SK-N-SH treated with all-trans-retinoic acid at 6 μM for 48 hours (cell line): ENCODE measurements at regions not wholly inside any gene's neighbourhood (a gene's known extent, or its start where the extent isn't known, plus 50 kb on each side); places are given as distances from the start of the nearest gene placed in this dataset.

Source experiments
- ARNTL ChIP-seq: fragments of 450-650 bp; formaldehyde crosslinking; IDR thresholded peaks from 2 replicates; pipeline ENCODE4 v1.5.0; 2020; ENCODE audit warnings: low read depth, mild to moderate bottlenecking, moderate library complexity, borderline replicate concordance
- ESRRG ChIP-seq: fragments of 250-450 bp; sonication (Bioruptor Pico); IDR thresholded peaks from 2 replicates; pipeline ENCODE4 v1.6.1; 2021; ENCODE audit warnings: mild to moderate bottlenecking
- ISL1 ChIP-seq: fragments of 250-450 bp; sonication (Bioruptor Pico); IDR thresholded peaks from 2 replicates; pipeline ENCODE4 v2.1.2; 2022; ENCODE audit warnings: mild to moderate bottlenecking, moderate library complexity
- OSR1 ChIP-seq: fragments of 250-450 bp; sonication (Bioruptor Pico); IDR thresholded peaks from 2 replicates; pipeline ENCODE4 v1.8.0; 2022; ENCODE audit warnings: moderate library complexity, mild to moderate bottlenecking, inconsistent platforms
- RARB ChIP-seq: fragments of 250-450 bp; sonication (Bioruptor Pico); IDR thresholded peaks from 2 replicates; pipeline ENCODE4 v1.8.0; 2021; ENCODE audit warnings: mild to moderate bottlenecking, moderate library complexity
- TOX ChIP-seq: fragments of 250-450 bp; sonication (Bioruptor Pico); IDR thresholded peaks from 2 replicates; pipeline ENCODE4 v1.8.0; 2021; ENCODE audit warnings: mild to moderate bottlenecking, moderate library complexity, borderline replicate concordance
- ZFP3 ChIP-seq: fragments of 250-450 bp; sonication (Bioruptor Pico); IDR thresholded peaks from 2 replicates; pipeline ENCODE4 v1.5.0; 2020; ENCODE audit warnings: mild to moderate bottlenecking, moderate library complexity
- ZFP30 ChIP-seq: fragments of 450-650 bp; formaldehyde crosslinking; IDR thresholded peaks from 2 replicates; pipeline ENCODE4 v1.5.0; 2022; ENCODE audit warnings: mild to moderate bottlenecking, moderate library complexity
- ZNF70 ChIP-seq: fragments of 450-650 bp; formaldehyde crosslinking; IDR thresholded peaks from 2 replicates; pipeline ENCODE4 v1.5.0; 2020; ENCODE audit warnings: mild to moderate bottlenecking, moderate library complexity
- ZNF8 ChIP-seq: fragments of 450-650 bp; formaldehyde crosslinking; IDR thresholded peaks from 2 replicates; pipeline ENCODE4 v1.5.0; 2020; ENCODE audit warnings: mild to moderate bottlenecking, moderate library complexity
- TF ChIP-seq, protein P1 (sequence below): fragments of 250-450 bp; sonication (Bioruptor Pico); IDR thresholded peaks from 2 replicates; pipeline ENCODE4 v1.8.0; 2020; ENCODE audit warnings: mild to moderate bottlenecking, moderate library complexity, borderline replicate concordance
- TF ChIP-seq, protein P2 (sequence below): fragments of 250-450 bp; sonication (Bioruptor Pico); IDR thresholded peaks from 2 replicates; pipeline ENCODE4 v1.5.0; 2020; ENCODE audit warnings: mild to moderate bottlenecking, moderate library complexity
- TF ChIP-seq, protein P3 (sequence below): fragments of 250-450 bp; sonication (Bioruptor Pico); IDR thresholded peaks from 2 replicates; pipeline ENCODE4 v1.5.1; 2021; ENCODE audit warnings: mild to moderate bottlenecking, moderate library complexity

DNA sequence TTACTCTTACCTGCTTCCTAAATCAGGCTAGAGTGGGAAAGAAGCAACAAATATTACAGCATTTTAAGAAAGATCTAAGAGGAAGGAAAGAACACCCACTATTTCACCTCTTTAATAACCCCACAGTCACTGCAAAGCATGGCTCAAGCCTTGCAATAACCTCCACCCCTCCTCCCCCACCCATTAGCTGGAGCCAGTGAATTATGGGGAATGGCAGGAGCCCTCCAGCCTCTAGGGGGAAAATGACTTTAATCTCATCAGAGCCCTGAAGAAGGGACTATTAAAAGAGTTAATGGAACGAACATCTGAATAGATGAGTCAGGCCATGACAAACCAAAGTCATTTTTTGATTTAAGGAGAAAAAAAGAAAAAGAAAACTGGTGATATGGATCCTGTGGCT is 630.7 kb upstream of the PLXNA2 start:
- no peak for TF ChIP-seq ZFP3 (CRISPR knock-in tag)
- TF ChIP-seq ZNF70: no peak
- TF ChIP-seq ZNF8 (CRISPR knock-in tag): no peak
- no peak for TF ChIP-seq TOX (CRISPR knock-in tag)
- TF ChIP-seq, protein P1, sequence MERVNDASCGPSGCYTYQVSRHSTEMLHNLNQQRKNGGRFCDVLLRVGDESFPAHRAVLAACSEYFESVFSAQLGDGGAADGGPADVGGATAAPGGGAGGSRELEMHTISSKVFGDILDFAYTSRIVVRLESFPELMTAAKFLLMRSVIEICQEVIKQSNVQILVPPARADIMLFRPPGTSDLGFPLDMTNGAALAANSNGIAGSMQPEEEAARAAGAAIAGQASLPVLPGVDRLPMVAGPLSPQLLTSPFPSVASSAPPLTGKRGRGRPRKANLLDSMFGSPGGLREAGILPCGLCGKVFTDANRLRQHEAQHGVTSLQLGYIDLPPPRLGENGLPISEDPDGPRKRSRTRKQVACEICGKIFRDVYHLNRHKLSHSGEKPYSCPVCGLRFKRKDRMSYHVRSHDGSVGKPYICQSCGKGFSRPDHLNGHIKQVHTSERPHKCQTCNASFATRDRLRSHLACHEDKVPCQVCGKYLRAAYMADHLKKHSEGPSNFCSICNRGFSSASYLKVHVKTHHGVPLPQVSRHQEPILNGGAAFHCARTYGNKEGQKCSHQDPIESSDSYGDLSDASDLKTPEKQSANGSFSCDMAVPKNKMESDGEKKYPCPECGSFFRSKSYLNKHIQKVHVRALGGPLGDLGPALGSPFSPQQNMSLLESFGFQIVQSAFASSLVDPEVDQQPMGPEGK: no peak
- TF ChIP-seq, protein P2, sequence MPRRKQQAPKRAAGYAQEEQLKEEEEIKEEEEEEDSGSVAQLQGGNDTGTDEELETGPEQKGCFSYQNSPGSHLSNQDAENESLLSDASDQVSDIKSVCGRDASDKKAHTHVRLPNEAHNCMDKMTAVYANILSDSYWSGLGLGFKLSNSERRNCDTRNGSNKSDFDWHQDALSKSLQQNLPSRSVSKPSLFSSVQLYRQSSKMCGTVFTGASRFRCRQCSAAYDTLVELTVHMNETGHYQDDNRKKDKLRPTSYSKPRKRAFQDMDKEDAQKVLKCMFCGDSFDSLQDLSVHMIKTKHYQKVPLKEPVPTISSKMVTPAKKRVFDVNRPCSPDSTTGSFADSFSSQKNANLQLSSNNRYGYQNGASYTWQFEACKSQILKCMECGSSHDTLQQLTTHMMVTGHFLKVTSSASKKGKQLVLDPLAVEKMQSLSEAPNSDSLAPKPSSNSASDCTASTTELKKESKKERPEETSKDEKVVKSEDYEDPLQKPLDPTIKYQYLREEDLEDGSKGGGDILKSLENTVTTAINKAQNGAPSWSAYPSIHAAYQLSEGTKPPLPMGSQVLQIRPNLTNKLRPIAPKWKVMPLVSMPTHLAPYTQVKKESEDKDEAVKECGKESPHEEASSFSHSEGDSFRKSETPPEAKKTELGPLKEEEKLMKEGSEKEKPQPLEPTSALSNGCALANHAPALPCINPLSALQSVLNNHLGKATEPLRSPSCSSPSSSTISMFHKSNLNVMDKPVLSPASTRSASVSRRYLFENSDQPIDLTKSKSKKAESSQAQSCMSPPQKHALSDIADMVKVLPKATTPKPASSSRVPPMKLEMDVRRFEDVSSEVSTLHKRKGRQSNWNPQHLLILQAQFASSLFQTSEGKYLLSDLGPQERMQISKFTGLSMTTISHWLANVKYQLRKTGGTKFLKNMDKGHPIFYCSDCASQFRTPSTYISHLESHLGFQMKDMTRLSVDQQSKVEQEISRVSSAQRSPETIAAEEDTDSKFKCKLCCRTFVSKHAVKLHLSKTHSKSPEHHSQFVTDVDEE: no peak
- no peak for TF ChIP-seq ARNTL (CRISPR knock-in tag)
- no peak for TF ChIP-seq ESRRG
- TF ChIP-seq RARB: no peak
- TF ChIP-seq, protein P3, sequence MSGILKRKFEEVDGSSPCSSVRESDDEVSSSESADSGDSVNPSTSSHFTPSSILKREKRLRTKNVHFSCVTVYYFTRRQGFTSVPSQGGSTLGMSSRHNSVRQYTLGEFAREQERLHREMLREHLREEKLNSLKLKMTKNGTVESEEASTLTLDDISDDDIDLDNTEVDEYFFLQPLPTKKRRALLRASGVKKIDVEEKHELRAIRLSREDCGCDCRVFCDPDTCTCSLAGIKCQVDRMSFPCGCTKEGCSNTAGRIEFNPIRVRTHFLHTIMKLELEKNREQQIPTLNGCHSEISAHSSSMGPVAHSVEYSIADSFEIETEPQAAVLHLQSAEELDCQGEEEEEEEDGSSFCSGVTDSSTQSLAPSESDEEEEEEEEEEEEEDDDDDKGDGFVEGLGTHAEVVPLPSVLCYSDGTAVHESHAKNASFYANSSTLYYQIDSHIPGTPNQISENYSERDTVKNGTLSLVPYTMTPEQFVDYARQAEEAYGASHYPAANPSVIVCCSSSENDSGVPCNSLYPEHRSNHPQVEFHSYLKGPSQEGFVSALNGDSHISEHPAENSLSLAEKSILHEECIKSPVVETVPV (CRISPR knock-in tag): no peak
- no peak for TF ChIP-seq ZFP30 (CRISPR knock-in tag)
- TF ChIP-seq OSR1 (CRISPR knock-in tag): no peak
- TF ChIP-seq ISL1 (CRISPR knock-in tag): no peak
